CD14-positive monocyte (primary cell): ENCODE measurements at regions not wholly inside any gene's neighbourhood (a gene's known extent, or its start where the extent isn't known, plus 50 kb on each side); places are given as distances from the start of the nearest gene placed in this dataset.

ENCODE experiments used
- DNase-seq, 3 donors: peaks; one replicate each; pipeline ENCODE4 v3.0.0-alpha.2; 2011 to 2022
- H2AFZ ChIP-seq: 2 replicates; pipeline ENCODE4 v1.6.0; 2012; ENCODE audit warnings: mild to moderate bottlenecking, low read depth, low read length, inconsistent platforms; ENCODE audit not compliant: insufficient read depth, poor library complexity, severe bottlenecking
- H3K27ac ChIP-seq, 2 donors: 1 replicate in 1 of 2; 2 replicates in 1 of 2; pipeline ENCODE4 v1.5.1; 2012 to 2013; ENCODE audit warnings: low read length in 2 of 2, control low read depth in 1 of 2, inconsistent platforms in 1 of 2, low read depth in 1 of 2, mild to moderate bottlenecking in 1 of 2
- H3K27me3 ChIP-seq, 2 donors: one replicate each; pipeline versions ENCODE4 v1.6.0 to v1.6.1; 2011 to 2013; ENCODE audit warnings: low read length in 2 of 2; ENCODE audit not compliant: control insufficient read depth in 2 of 2, insufficient read depth in 2 of 2
- H3K36me3 ChIP-seq, 2 donors: replicated peaks in 1 of 2; 1 replicate in 1 of 2; 2 replicates in 1 of 2; pipeline versions ENCODE4 v1.5.1 to v1.6.1; 2012 to 2013; ENCODE audit warnings: low read length in 2 of 2, control low read depth in 1 of 2, inconsistent platforms in 1 of 2, mild to moderate bottlenecking in 1 of 2; ENCODE audit not compliant: insufficient read depth in 2 of 2, control insufficient read depth in 1 of 2
- H3K4me1 ChIP-seq, 2 donors: 1 replicate in 1 of 2; 2 replicates in 1 of 2; pipeline versions ENCODE4 v1.5.1 to v1.6.1; 2012 to 2013; ENCODE audit warnings: low read length in 2 of 2, control low read depth in 1 of 2, inconsistent platforms in 1 of 2, mild to moderate bottlenecking in 1 of 2, moderate library complexity in 1 of 2; ENCODE audit not compliant: insufficient read depth in 2 of 2, control insufficient read depth in 1 of 2
- H3K4me2 ChIP-seq: replicated peaks from 2 replicates; pipeline ENCODE3; 2012; ENCODE audit warnings: low read length, moderate library complexity, mild to moderate bottlenecking; ENCODE audit not compliant: poor library complexity, severe bottlenecking; ENCODE audit errors: extremely low read depth
- H3K4me3 ChIP-seq, 3 experiments: fragments of 200-600 bp in 1 of 3; sonication (generic) in 1 of 3; replicated peaks in 1 of 3; 1 replicate in 2 of 3; 2 replicates in 1 of 3; pipeline ENCODE4 v1.5.1; 2011 to 2013; ENCODE audit warnings: low read length in 3 of 3, mild to moderate bottlenecking in 3 of 3, control low read depth in 2 of 3, low read depth in 2 of 3, inconsistent platforms in 1 of 3, moderate library complexity in 1 of 3
- H3K79me2 ChIP-seq: 2 replicates; pipeline ENCODE4 v1.6.0; 2012; ENCODE audit warnings: mild to moderate bottlenecking, control low read depth, inconsistent platforms, low read length, moderate library complexity; ENCODE audit not compliant: insufficient read depth
- H3K9ac ChIP-seq: 2 replicates; pipeline ENCODE4 v1.6.0; 2017; ENCODE audit warnings: low read length, mild to moderate bottlenecking; ENCODE audit not compliant: insufficient read depth, poor library complexity, severe bottlenecking
- H3K9me3 ChIP-seq, 2 donors: replicated peaks in 1 of 2; 1 replicate in 1 of 2; 2 replicates in 1 of 2; pipeline versions ENCODE4 v1.5.1 to v1.6.1; 2012 to 2013; ENCODE audit warnings: low read length in 2 of 2, control low read depth in 1 of 2; ENCODE audit not compliant: control insufficient read depth in 1 of 2, insufficient read depth in 1 of 2
- H4K20me1 ChIP-seq: 2 replicates; pipeline ENCODE4 v1.6.0; 2012; ENCODE audit warnings: mild to moderate bottlenecking, low read length, control low read depth, moderate library complexity; ENCODE audit not compliant: insufficient read depth
- H3K27ac Mint-ChIP-seq, 7 donors: one replicate each; pipeline ENCODE4 v1.8.0; 2020; ENCODE audit warnings: mild to moderate bottlenecking in 7 of 7, mixed read lengths in 7 of 7, moderate library complexity in 6 of 7, inconsistent platforms in 2 of 7
- H3K27me3 Mint-ChIP-seq, 3 donors: one replicate each; pipeline ENCODE4 v1.8.0; 2021 to 2022; ENCODE audit warnings: low read depth in 3 of 3, mild to moderate bottlenecking in 3 of 3, mixed read lengths in 3 of 3, moderate library complexity in 3 of 3, inconsistent platforms in 1 of 3
- H3K36me3 Mint-ChIP-seq, 2 donors: one replicate each; pipeline ENCODE4 v1.8.0; 2020; ENCODE audit warnings: mixed read lengths in 2 of 2, inconsistent platforms in 1 of 2, mild to moderate bottlenecking in 1 of 2
- H3K4me1 Mint-ChIP-seq: one replicate; pipeline ENCODE4 v1.8.0; 2020; ENCODE audit warnings: mild to moderate bottlenecking, mixed read lengths
- H3K4me3 Mint-ChIP-seq, 2 donors: one replicate each; pipeline ENCODE4 v1.8.0; 2020; ENCODE audit warnings: mild to moderate bottlenecking in 2 of 2, mixed read lengths in 2 of 2, moderate library complexity in 1 of 2
- H3K9me3 Mint-ChIP-seq, 7 donors: one replicate each; pipeline ENCODE4 v1.8.0; 2020 to 2022; ENCODE audit warnings: mixed read lengths in 7 of 7, mild to moderate bottlenecking in 6 of 7, moderate library complexity in 6 of 7, inconsistent platforms in 2 of 7
- CTCF ChIP-seq: fragments of 200-600 bp; IDR thresholded peaks from one replicate; pipeline ENCODE4 v1.8.0; 2022; ENCODE audit warnings: antibody characterized with exemption, mild to moderate bottlenecking
- WGBS: methylation state at CpG from one replicate; pipeline ENCODE4 v1.1.5; 2013; ENCODE audit warnings: missing lambda C conversion rate; ENCODE audit not compliant: insufficient coverage; 5-methylcytosine and 5-hydroxymethylcytosine counted together
- intact Hi-C, 2 donors: fragments of 100-400 bp; cut with micrococcal nuclease; formaldehyde crosslinking; loops; one replicate each; pipeline versions ENCODE4 v1.15.0 to v1.15.1; 2023

GRCh38 chr6:156590482-156590881, 186.7 kb upstream of the ARID1B start:
- Mint-ChIP-seq H3K4me1 (peaks cover 4% of the 10 kb centered on the region), H3K9me3 (peaks cover 4 to 19% (median 8%) of the 10 kb centered on the region in 7 donors), H3K27me3 (no peaks in the 10 kb centered on the region), H3K36me3 (no peaks in the 10 kb centered on the region), H3K27ac (no peak overlapping the region), H3K4me3 (no peak overlapping the region)
- Histone ChIP-seq H3K36me3 (no peaks in the 10 kb centered on the region), H3K4me1 (no peaks in the 10 kb centered on the region), H2AFZ (no peak overlapping the region), H3K4me2 (no peak overlapping the region), H3K79me2 (no peaks in the 10 kb centered on the region), H3K27me3 (no peaks in the 10 kb centered on the region), H3K9me3 (peaks cover 0 to 3% of the 10 kb centered on the region in 2 donors), H3K4me3 (no peak overlapping the region), H3K9ac (no peak overlapping the region), H3K27ac (no peak overlapping the region), H4K20me1 (no peaks in the 10 kb centered on the region)
- TF ChIP-seq CTCF: no peak
- intact Hi-C loops: no loop called here
- DNase-seq: no peak
- 90% methylated on average over 5 of the region's 6 CpGs for WGBS

- intact Hi-C loops: no loop called here
- WGBS: no CpG with 5 or more reads among the region's 1 CpG
Observed at GRCh38 chr6:156589281-156589680, 187.9 kb upstream of the ARID1B start.

More at GRCh38 chr6:156589281-156589680, 187.9 kb upstream of the ARID1B start:
- Histone ChIP-seq H3K4me1 (no peaks in the 10 kb centered on the region), H3K4me3 (no peak overlapping the region), H3K36me3 (no peaks in the 10 kb centered on the region), H3K9ac (no peak overlapping the region), H4K20me1 (no peaks in the 10 kb centered on the region), H3K9me3 (peaks cover 0 to 1% of the 10 kb centered on the region in 2 donors), H3K4me2 (no peak overlapping the region), H3K27ac (no peak overlapping the region), H3K27me3 (no peaks in the 10 kb centered on the region), H3K79me2 (no peaks in the 10 kb centered on the region), H2AFZ (no peak overlapping the region)
- Mint-ChIP-seq H3K27ac (no peak overlapping the region), H3K4me1 (no peaks in the 10 kb centered on the region), H3K4me3 (no peak overlapping the region), H3K9me3 (peaks cover 2 to 8% (median 5%) of the 10 kb centered on the region in 7 donors), H3K27me3 (no peaks in the 10 kb centered on the region), H3K36me3 (no peaks in the 10 kb centered on the region)
- no peak for TF ChIP-seq CTCF
- no peak for DNase-seq
